ENCODE measurements at regions not wholly inside any gene's neighbourhood (a gene's known extent, or its start where the extent isn't known, plus 50 kb on each side); places are given as distances from the start of the nearest gene placed in this dataset.

GRCh38 chr5:61624553-61625136 is 292.6 kb downstream of the ZSWIM6 start:
- Histone ChIP-seq H3K9me3 (ENCODE audit: insufficient read depth, low read depth, low read length) (no peaks in the 10 kb centered on the region), H3K4me1 (ENCODE audit: insufficient read depth, low read length) (peaks cover 13% of the 10 kb centered on the region; the same call in 1 of the 2 replicates), H3K4me3 (ENCODE audit: low read length) (peak overlapping the region; percentile 77), H3K27me3 (ENCODE audit: insufficient read depth, low read length) (no peaks in the 10 kb centered on the region; the same call in none of the 2 replicates), H3K27ac (ENCODE audit: low read length) (no peak overlapping the region), H3K36me3 (ENCODE audit: insufficient read depth, low read depth, low read length) (no peaks in the 10 kb centered on the region), H3K9ac (ENCODE audit: low read depth, low read length) (peak overlapping the region; percentile 81; the same call in 1 of the 2 replicates)

- Histone ChIP-seq H3K27ac (ENCODE audit: low read length) (no peak overlapping the region), H3K27me3 (ENCODE audit: insufficient read depth, low read length) (no peaks in the 10 kb centered on the region; the same call in none of the 2 replicates), H3K36me3 (ENCODE audit: insufficient read depth, low read depth, low read length) (no peaks in the 10 kb centered on the region), H3K9ac (ENCODE audit: low read depth, low read length) (peak overlapping the region; percentile 81; the same call in 1 of the 2 replicates), H3K4me1 (ENCODE audit: insufficient read depth, low read length) (peaks cover 13% of the 10 kb centered on the region; the same call in 1 of the 2 replicates), H3K9me3 (ENCODE audit: insufficient read depth, low read depth, low read length) (no peaks in the 10 kb centered on the region), H3K4me3 (ENCODE audit: low read length) (peak overlapping the region; percentile 77)
Observed at GRCh38 chr5:61625137-61625561, 293.1 kb downstream of the ZSWIM6 start.

DNA sequence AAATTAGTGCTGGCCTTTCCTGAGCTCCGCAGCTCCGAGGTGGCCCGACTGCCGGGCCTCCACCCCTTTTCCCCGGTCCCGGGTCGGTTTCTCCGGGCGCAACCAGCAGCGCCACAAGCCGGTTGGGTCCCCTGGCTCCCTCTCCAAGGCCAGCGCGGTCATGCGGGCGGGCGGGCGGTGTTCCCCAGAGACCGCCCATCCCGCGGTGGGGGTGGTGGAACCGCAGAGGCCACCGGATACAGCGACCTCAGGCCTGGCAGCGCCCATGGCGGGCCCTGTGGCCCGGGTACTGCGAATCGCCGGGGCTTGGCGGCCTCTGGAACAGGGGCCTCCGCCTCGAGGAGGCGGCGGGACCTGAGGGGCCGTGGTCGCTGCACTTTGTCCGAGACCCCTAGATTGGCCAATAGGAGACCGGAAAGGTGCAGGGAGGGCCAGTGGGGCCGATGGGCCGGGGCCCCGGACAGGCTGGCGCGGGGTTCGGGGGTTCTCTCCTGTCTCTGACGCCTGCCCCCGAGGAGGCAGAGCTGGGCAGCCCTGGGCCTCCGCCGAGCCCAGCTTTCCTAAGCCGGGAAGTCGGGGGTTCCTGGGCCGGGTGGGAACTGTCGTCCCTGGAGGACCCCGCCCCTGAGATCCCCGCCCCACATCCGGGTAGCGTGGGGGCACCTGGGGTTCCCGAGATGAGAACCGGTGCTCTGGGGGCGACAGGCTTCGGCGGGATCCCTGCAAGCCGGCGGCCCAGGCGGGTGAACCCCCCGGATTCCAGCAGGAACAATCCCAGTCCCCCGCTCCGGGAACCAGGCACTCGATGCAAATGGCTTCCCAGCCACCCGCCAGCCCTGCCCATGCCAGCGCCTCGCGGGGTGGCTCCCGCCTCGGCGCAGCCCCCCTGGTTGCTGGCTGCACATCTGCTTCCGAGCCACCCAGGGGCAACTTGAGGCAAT is 293.9 kb downstream of the ZSWIM6 start:
- no peaks in the 10 kb centered on the region for H3K9me3 ChIP-seq (ENCODE audit: insufficient read depth, low read depth, low read length)
- H3K4me3 ChIP-seq (ENCODE audit: low read length), result peak overlapping the region; percentile 77
- H3K9ac ChIP-seq (ENCODE audit: low read depth, low read length), result peak overlapping the region; percentile 81; the same call in 1 of the 2 replicates
- peaks cover 13% of the 10 kb centered on the region; the same call in 1 of the 2 replicates for H3K4me1 ChIP-seq (ENCODE audit: insufficient read depth, low read length)
- H3K27me3 ChIP-seq (ENCODE audit: insufficient read depth, low read length), result no peaks in the 10 kb centered on the region; the same call in 1 of the 2 replicates
- H3K27ac ChIP-seq (ENCODE audit: low read length), result no peak overlapping the region
- H3K36me3 ChIP-seq (ENCODE audit: insufficient read depth, low read depth, low read length), result no peaks in the 10 kb centered on the region

GRCh38 chr5:61626639-61627282 is 294.7 kb downstream of the ZSWIM6 start:
- no peak overlapping the region for H3K27ac ChIP-seq (ENCODE audit: low read length)
- no peak overlapping the region for H3K9ac ChIP-seq (ENCODE audit: low read depth, low read length)
- H3K36me3 ChIP-seq (ENCODE audit: insufficient read depth, low read depth, low read length), result no peaks in the 10 kb centered on the region
- peaks cover 13% of the 10 kb centered on the region; the same call in 1 of the 2 replicates for H3K4me1 ChIP-seq (ENCODE audit: insufficient read depth, low read length)
- H3K4me3 ChIP-seq (ENCODE audit: low read length), result peak overlapping the region; percentile 77; the same call in 1 of the 2 replicates
- no peaks in the 10 kb centered on the region for H3K9me3 ChIP-seq (ENCODE audit: insufficient read depth, low read depth, low read length)
- no peaks in the 10 kb centered on the region; the same call in 1 of the 2 replicates for H3K27me3 ChIP-seq (ENCODE audit: insufficient read depth, low read length)

GRCh38 chr5:61627531-61627930 is 295.5 kb downstream of the ZSWIM6 start:
- no peaks in the 10 kb centered on the region for H3K9me3 ChIP-seq (ENCODE audit: insufficient read depth, low read depth, low read length)
- H3K4me1 ChIP-seq (ENCODE audit: insufficient read depth, low read length), result peaks cover 13% of the 10 kb centered on the region; the same call in 1 of the 2 replicates
- no peak overlapping the region for H3K4me3 ChIP-seq (ENCODE audit: low read length)
- no peaks in the 10 kb centered on the region for H3K36me3 ChIP-seq (ENCODE audit: insufficient read depth, low read depth, low read length)
- no peak overlapping the region for H3K9ac ChIP-seq (ENCODE audit: low read depth, low read length)
- H3K27ac ChIP-seq (ENCODE audit: low read length), result no peak overlapping the region
- no peaks in the 10 kb centered on the region; the same call in 1 of the 2 replicates for H3K27me3 ChIP-seq (ENCODE audit: insufficient read depth, low read length)

- H3K27ac ChIP-seq (ENCODE audit: low read length), result no peak overlapping the region
- no peaks in the 10 kb centered on the region for H3K27me3 ChIP-seq (ENCODE audit: insufficient read depth, low read length)
- no peaks in the 10 kb centered on the region; the same call in 1 of the 2 replicates for H3K4me1 ChIP-seq (ENCODE audit: insufficient read depth, low read length)
- H3K36me3 ChIP-seq (ENCODE audit: insufficient read depth, low read depth, low read length), result no peaks in the 10 kb centered on the region
- no peaks in the 10 kb centered on the region for H3K9me3 ChIP-seq (ENCODE audit: insufficient read depth, low read depth, low read length)
- no peak overlapping the region for H3K9ac ChIP-seq (ENCODE audit: low read depth, low read length)
- no peak overlapping the region for H3K4me3 ChIP-seq (ENCODE audit: low read length)
Observed at GRCh38 chr5:61630908-61631307, 298.9 kb downstream of the ZSWIM6 start.

DNA sequence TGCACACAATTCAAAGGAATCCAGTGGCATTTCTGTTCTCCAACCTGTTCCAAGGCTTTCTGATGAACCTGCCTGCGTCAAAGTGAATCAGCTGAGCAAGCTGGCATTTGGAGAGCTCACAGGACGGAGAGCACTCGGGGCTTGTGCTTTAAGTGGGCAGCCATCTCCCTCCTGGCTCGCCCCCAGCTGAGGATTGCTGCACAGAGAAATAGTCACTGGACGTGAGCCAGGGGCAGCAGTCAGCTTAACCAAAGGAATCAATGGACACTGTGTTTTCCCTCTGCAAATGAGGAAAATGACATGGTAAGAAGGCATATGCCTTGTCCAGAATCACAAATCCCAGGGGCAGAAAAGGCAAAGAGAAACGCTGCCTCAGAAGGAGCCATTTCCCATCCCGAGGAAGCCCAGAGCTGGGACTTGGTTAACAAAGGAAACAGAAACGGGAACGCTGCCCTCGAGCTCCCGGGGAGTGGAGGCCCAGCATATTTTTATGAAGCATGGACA is 299.4 kb downstream of the ZSWIM6 start:
- Histone ChIP-seq H3K4me1 (ENCODE audit: insufficient read depth, low read length) (no peaks in the 10 kb centered on the region; the same call in 1 of the 2 replicates), H3K36me3 (ENCODE audit: insufficient read depth, low read depth, low read length) (no peaks in the 10 kb centered on the region), H3K9me3 (ENCODE audit: insufficient read depth, low read depth, low read length) (no peaks in the 10 kb centered on the region), H3K27me3 (ENCODE audit: insufficient read depth, low read length) (no peaks in the 10 kb centered on the region), H3K27ac (ENCODE audit: low read length) (no peak overlapping the region), H3K4me3 (ENCODE audit: low read length) (no peak overlapping the region), H3K9ac (ENCODE audit: low read depth, low read length) (no peak overlapping the region)

DNA sequence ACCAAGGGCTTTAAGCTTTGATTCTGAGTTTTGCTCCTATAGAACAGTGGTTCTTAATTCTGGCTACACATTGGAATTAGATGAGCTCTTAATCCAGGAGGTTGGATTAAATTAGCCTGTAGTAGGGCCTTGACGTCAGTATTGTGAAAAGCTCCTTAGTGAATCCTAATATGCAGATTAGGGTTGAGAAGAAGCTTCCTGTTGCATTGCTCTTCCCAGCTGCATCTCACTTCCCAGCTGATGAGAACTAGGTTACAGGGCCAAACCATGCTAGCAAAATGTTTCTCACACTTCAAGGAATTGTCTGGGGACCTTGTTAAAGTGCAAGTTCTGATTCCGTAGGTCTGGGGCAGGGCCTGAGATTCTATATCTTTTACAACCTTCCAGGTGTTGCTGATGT is 300.0 kb downstream of the ZSWIM6 start:
- no peaks in the 10 kb centered on the region for H3K36me3 ChIP-seq (ENCODE audit: insufficient read depth, low read depth, low read length)
- no peaks in the 10 kb centered on the region for H3K27me3 ChIP-seq (ENCODE audit: insufficient read depth, low read length)
- no peak overlapping the region for H3K9ac ChIP-seq (ENCODE audit: low read depth, low read length)
- H3K9me3 ChIP-seq (ENCODE audit: insufficient read depth, low read depth, low read length), result no peaks in the 10 kb centered on the region
- H3K4me3 ChIP-seq (ENCODE audit: low read length), result no peak overlapping the region
- no peak overlapping the region for H3K27ac ChIP-seq (ENCODE audit: low read length)
- H3K4me1 ChIP-seq (ENCODE audit: insufficient read depth, low read length), result peaks cover 1% of the 10 kb centered on the region

- Histone ChIP-seq H3K27ac (ENCODE audit: low read length) (no peak overlapping the region), H3K9me3 (ENCODE audit: insufficient read depth, low read depth, low read length) (no peaks in the 10 kb centered on the region), H3K27me3 (ENCODE audit: insufficient read depth, low read length) (no peaks in the 10 kb centered on the region), H3K36me3 (ENCODE audit: insufficient read depth, low read depth, low read length) (no peaks in the 10 kb centered on the region), H3K9ac (ENCODE audit: low read depth, low read length) (no peak overlapping the region), H3K4me3 (ENCODE audit: low read length) (no peak overlapping the region), H3K4me1 (ENCODE audit: insufficient read depth, low read length) (peaks cover 3% of the 10 kb centered on the region)
Observed at GRCh38 chr5:61635271-61635670, 303.2 kb downstream of the ZSWIM6 start.

DNA sequence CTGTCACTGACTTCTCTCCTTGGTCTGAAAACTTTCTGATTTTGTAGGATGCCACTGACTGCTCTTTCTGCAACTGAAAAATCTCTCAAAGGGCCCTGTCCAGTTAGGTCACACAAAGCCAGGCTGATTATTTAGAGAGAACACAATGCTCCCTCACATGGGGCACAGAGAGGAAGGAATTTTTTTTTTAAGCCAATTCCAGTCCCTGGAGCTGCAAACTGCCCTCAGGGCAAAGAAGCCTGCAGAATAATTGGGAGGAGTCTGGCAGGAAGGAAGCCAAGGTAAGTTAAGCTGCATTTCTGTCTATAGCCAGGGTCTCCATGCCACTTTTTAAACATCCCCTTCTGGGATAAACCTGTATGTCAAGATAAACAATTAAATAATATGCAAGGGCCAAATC is 305.5 kb downstream of the ZSWIM6 start:
- H3K36me3 ChIP-seq (ENCODE audit: insufficient read depth, low read depth, low read length), result no peaks in the 10 kb centered on the region
- H3K9ac ChIP-seq (ENCODE audit: low read depth, low read length), result no peak overlapping the region
- peaks cover 3% of the 10 kb centered on the region; the same call in 1 of the 2 replicates for H3K4me1 ChIP-seq (ENCODE audit: insufficient read depth, low read length)
- no peaks in the 10 kb centered on the region for H3K9me3 ChIP-seq (ENCODE audit: insufficient read depth, low read depth, low read length)
- no peaks in the 10 kb centered on the region for H3K27me3 ChIP-seq (ENCODE audit: insufficient read depth, low read length)
- no peak overlapping the region for H3K4me3 ChIP-seq (ENCODE audit: low read length)
- H3K27ac ChIP-seq (ENCODE audit: low read length), result no peak overlapping the region

- H3K4me1 ChIP-seq (ENCODE audit: insufficient read depth, low read length), result peaks cover 3% of the 10 kb centered on the region; the same call in 1 of the 2 replicates
- H3K9ac ChIP-seq (ENCODE audit: low read depth, low read length), result no peak overlapping the region
- no peaks in the 10 kb centered on the region for H3K9me3 ChIP-seq (ENCODE audit: insufficient read depth, low read depth, low read length)
- H3K27me3 ChIP-seq (ENCODE audit: insufficient read depth, low read length), result no peaks in the 10 kb centered on the region
- H3K4me3 ChIP-seq (ENCODE audit: low read length), result no peak overlapping the region
- no peak overlapping the region for H3K27ac ChIP-seq (ENCODE audit: low read length)
- no peaks in the 10 kb centered on the region for H3K36me3 ChIP-seq (ENCODE audit: insufficient read depth, low read depth, low read length)
Observed at GRCh38 chr5:61638476-61638875, 306.4 kb downstream of the ZSWIM6 start.

Data from iPS-20b (cell line).